DOHH2 (cell line): ENCODE measurements at regions not wholly inside any gene's neighbourhood (a gene's known extent, or its start where the extent isn't known, plus 50 kb on each side); places are given as distances from the start of the nearest gene placed in this dataset.

Experiments
- CTCF ChIP-seq: fragments of 200-600 bp; sonication (generic); IDR thresholded peaks from one replicate; pipeline ENCODE4 v1.5.1; 2014; ENCODE audit warnings: antibody characterized with exemption, mild to moderate bottlenecking, low read depth, low read length; ENCODE audit not compliant: poor library complexity, severe bottlenecking
- EZH2phosphoT487 ChIP-seq: fragments of 200-600 bp; sonication (generic); IDR thresholded peaks from 2 replicates; pipeline ENCODE4 v1.6.1; 2017; ENCODE audit warnings: borderline replicate concordance, mild to moderate bottlenecking, antibody characterized with exemption, low read length, moderate library complexity, mixed read lengths

GRCh38 chr5:103907001-103907400, 344.4 kb upstream of the NUDT12 start:
- TF ChIP-seq CTCF (no peak), EZH2phosphoT487 (no peak)
